ENCODE measurements at regions not wholly inside any gene's neighbourhood (a gene's known extent, or its start where the extent isn't known, plus 50 kb on each side); places are given as distances from the start of the nearest gene placed in this dataset.

DNA sequence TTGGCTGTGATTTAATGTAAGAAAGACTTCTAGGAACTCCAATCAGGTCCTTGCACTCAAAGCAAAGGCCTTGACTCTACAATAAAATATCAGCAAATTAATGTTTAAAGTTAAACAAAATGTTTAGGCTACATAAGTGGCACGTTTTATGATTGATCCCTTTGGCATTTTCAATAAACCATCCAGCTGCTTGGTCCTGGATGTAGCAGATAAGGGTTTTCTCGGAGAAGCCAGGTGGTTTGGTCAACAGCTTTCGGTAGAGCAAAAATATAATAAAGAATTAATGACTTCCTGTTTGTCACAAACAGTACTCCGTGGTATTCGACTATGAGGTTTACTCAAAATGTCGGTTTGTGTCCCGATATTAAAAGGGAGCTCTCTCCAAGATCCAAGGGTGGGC is 95.8 kb downstream of the GEMIN8 start:
- no peak overlapping the region for H2AFZ ChIP-seq (ENCODE audit: low read length)
- H2AK5ac ChIP-seq (ENCODE audit: low read depth, low read length): no peak overlapping the region
- no peak overlapping the region for H4K8ac ChIP-seq (ENCODE audit: low read depth, low read length)
- H2BK12ac ChIP-seq (ENCODE audit: low read length): no peak overlapping the region
- H3K4ac ChIP-seq (ENCODE audit: low read length): no peak overlapping the region
- H3K9me3 ChIP-seq (replicated peaks in 1 of 2; ENCODE audit: control insufficient read depth in 2 of 2, insufficient read depth in 1 of 2, low read depth in 1 of 2, low read length in 2 of 2): peaks cover 0 to 7% of the 10 kb centered on the region in 2 donors
- H3K4me2 ChIP-seq (ENCODE audit: insufficient read depth, low read length, poor library complexity, severe bottlenecking): no peak overlapping the region
- no peak overlapping the region for H3K23ac ChIP-seq (ENCODE audit: low read depth, low read length, poor library complexity)
- no CpG with 5 or more reads among the region's 7 CpGs for WGBS, 2 donors (ENCODE audit: extremely low coverage in 2 of 2, insufficient read length in 2 of 2, insufficient replicate concordance in 1 of 2)
- H3K9ac ChIP-seq (ENCODE audit: low read depth, low read length, poor library complexity): no peak overlapping the region
- no peaks in the 10 kb centered on the region for H3K79me1 ChIP-seq (ENCODE audit: low read depth, low read length)
- DNase-seq (ENCODE audit: low spot score): no peak
- H3K18ac ChIP-seq (ENCODE audit: low read length): no peak overlapping the region
- no peak overlapping the region for H4K91ac ChIP-seq (ENCODE audit: low read depth, low read length, poor library complexity)
- H3K4me3 ChIP-seq (ENCODE audit: low read length in 2 of 2): no peak overlapping the region
- H3K27ac ChIP-seq (replicated peaks; ENCODE audit: low read length): no peak overlapping the region
- no peak overlapping the region for H2BK120ac ChIP-seq (ENCODE audit: low read depth, low read length)
- no peaks in the 10 kb centered on the region for H3K27me3 ChIP-seq (ENCODE audit: control insufficient read depth in 3 of 3, insufficient read depth in 3 of 3, low read depth in 1 of 3, low read length in 3 of 3)
- H3K14ac ChIP-seq (ENCODE audit: low read length): no peak overlapping the region
- no peak overlapping the region for H2BK5ac ChIP-seq (ENCODE audit: low read length)
- H3K4me1 ChIP-seq (ENCODE audit: control insufficient read depth in 2 of 2, insufficient read depth in 1 of 2, low read depth in 1 of 2, low read length in 2 of 2): peaks cover 2 to 5% of the 10 kb centered on the region in 2 donors
- H2BK15ac ChIP-seq (ENCODE audit: low read length): no peak overlapping the region
- peaks cover 0 to 67% of the 10 kb centered on the region in 2 donors for H3K36me3 ChIP-seq (replicated peaks in 1 of 2; ENCODE audit: control insufficient read depth in 2 of 2, insufficient read depth in 2 of 2, low read length in 2 of 2)

DNA sequence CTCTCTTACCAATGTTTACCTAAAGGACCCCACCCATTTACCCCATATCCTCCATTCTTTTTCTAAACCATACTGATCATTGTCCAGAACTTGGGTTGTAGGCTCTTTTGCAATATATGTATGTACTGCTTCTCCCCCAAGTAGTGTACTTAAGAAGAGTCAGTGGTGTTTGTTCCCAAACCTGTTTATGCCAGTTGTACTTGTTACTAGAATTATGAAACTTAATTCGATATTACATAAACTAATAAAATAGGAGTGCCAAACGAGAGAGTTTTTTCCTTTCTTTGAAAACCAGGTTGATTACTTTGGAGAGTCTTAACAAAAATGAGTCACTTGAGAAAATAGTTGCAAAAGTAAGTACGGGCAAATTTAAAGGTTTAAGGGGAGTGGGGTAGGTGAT is 96.3 kb downstream of the GEMIN8 start:
- Histone ChIP-seq H3K23ac (ENCODE audit: low read depth, low read length, poor library complexity) (no peak overlapping the region), H3K9ac (ENCODE audit: low read depth, low read length, poor library complexity) (no peak overlapping the region), H2BK120ac (ENCODE audit: low read depth, low read length) (no peak overlapping the region), H2AFZ (ENCODE audit: low read length) (no peak overlapping the region), H3K79me1 (ENCODE audit: low read depth, low read length) (no peaks in the 10 kb centered on the region), H3K18ac (ENCODE audit: low read length) (no peak overlapping the region), H3K36me3 (replicated peaks in 1 of 2; ENCODE audit: control insufficient read depth in 2 of 2, insufficient read depth in 2 of 2, low read length in 2 of 2) (peaks cover 0 to 71% of the 10 kb centered on the region in 2 donors), H2BK5ac (ENCODE audit: low read length) (no peak overlapping the region), H4K91ac (ENCODE audit: low read depth, low read length, poor library complexity) (no peak overlapping the region), H3K27ac (replicated peaks; ENCODE audit: low read length) (no peak overlapping the region), H3K4me1 (ENCODE audit: control insufficient read depth in 2 of 2, insufficient read depth in 1 of 2, low read depth in 1 of 2, low read length in 2 of 2) (peaks cover 4 to 5% of the 10 kb centered on the region in 2 donors), H2AK5ac (ENCODE audit: low read depth, low read length) (no peak overlapping the region), H3K27me3 (ENCODE audit: control insufficient read depth in 3 of 3, insufficient read depth in 3 of 3, low read depth in 1 of 3, low read length in 3 of 3) (no peaks in the 10 kb centered on the region), H4K8ac (ENCODE audit: low read depth, low read length) (no peak overlapping the region), H2BK15ac (ENCODE audit: low read length) (no peak overlapping the region), H3K4me2 (ENCODE audit: insufficient read depth, low read length, poor library complexity, severe bottlenecking) (no peak overlapping the region), H3K14ac (ENCODE audit: low read length) (no peak overlapping the region), H3K9me3 (replicated peaks in 1 of 2; ENCODE audit: control insufficient read depth in 2 of 2, insufficient read depth in 1 of 2, low read depth in 1 of 2, low read length in 2 of 2) (peaks cover 0 to 7% of the 10 kb centered on the region in 2 donors), H3K4ac (ENCODE audit: low read length) (no peak overlapping the region), H2BK12ac (ENCODE audit: low read length) (no peak overlapping the region), H3K4me3 (ENCODE audit: low read length in 2 of 2) (no peak overlapping the region)
- DNase-seq (ENCODE audit: low spot score): no peak
- no CpG with 5 or more reads among the region's 3 CpGs for WGBS, 2 donors (ENCODE audit: extremely low coverage in 2 of 2, insufficient read length in 2 of 2, insufficient replicate concordance in 1 of 2)

DNA sequence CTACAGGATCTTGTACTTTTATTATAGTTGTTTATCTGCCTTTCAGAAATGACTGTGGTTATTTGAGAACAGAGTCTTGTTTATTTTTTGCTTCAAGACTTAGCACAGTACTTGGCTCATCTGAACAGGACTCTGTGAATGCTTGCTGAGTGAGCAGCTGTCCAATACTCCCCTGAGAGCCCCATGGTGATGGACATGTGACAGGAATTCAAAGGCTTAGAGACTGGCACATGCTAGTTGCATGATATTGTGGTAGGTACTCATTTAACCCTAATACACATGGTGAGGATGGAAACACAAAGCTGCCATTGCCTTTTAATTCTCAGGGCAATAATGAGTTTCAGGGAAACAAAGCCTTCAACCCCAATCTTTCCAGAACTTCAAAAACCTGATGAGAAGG is 97.3 kb downstream of the GEMIN8 start:
- Histone ChIP-seq H3K18ac (ENCODE audit: low read length) (no peak overlapping the region), H2AK5ac (ENCODE audit: low read depth, low read length) (no peak overlapping the region), H2BK12ac (ENCODE audit: low read length) (no peak overlapping the region), H2BK5ac (ENCODE audit: low read length) (no peak overlapping the region), H3K9me3 (replicated peaks in 1 of 2; ENCODE audit: control insufficient read depth in 2 of 2, insufficient read depth in 1 of 2, low read depth in 1 of 2, low read length in 2 of 2) (peaks cover 0 to 7% of the 10 kb centered on the region in 2 donors), H4K8ac (ENCODE audit: low read depth, low read length) (no peak overlapping the region), H3K79me1 (ENCODE audit: low read depth, low read length) (no peaks in the 10 kb centered on the region), H3K14ac (ENCODE audit: low read length) (no peak overlapping the region), H3K9ac (ENCODE audit: low read depth, low read length, poor library complexity) (no peak overlapping the region), H3K4me2 (ENCODE audit: insufficient read depth, low read length, poor library complexity, severe bottlenecking) (no peak overlapping the region), H4K91ac (ENCODE audit: low read depth, low read length, poor library complexity) (no peak overlapping the region), H3K36me3 (replicated peaks in 1 of 2; ENCODE audit: control insufficient read depth in 2 of 2, insufficient read depth in 2 of 2, low read length in 2 of 2) (peaks cover 0 to 74% of the 10 kb centered on the region in 2 donors), H3K4ac (ENCODE audit: low read length) (no peak overlapping the region), H3K4me1 (ENCODE audit: control insufficient read depth in 2 of 2, insufficient read depth in 1 of 2, low read depth in 1 of 2, low read length in 2 of 2) (peaks cover 4 to 5% of the 10 kb centered on the region in 2 donors), H2BK120ac (ENCODE audit: low read depth, low read length) (no peak overlapping the region), H3K4me3 (ENCODE audit: low read length in 2 of 2) (no peak overlapping the region), H3K27me3 (ENCODE audit: control insufficient read depth in 3 of 3, insufficient read depth in 3 of 3, low read depth in 1 of 3, low read length in 3 of 3) (no peaks in the 10 kb centered on the region), H2AFZ (ENCODE audit: low read length) (no peak overlapping the region), H2BK15ac (ENCODE audit: low read length) (no peak overlapping the region), H3K23ac (ENCODE audit: low read depth, low read length, poor library complexity) (no peak overlapping the region), H3K27ac (replicated peaks; ENCODE audit: low read length) (no peak overlapping the region)
- DNase-seq (ENCODE audit: low spot score): no peak

DNA sequence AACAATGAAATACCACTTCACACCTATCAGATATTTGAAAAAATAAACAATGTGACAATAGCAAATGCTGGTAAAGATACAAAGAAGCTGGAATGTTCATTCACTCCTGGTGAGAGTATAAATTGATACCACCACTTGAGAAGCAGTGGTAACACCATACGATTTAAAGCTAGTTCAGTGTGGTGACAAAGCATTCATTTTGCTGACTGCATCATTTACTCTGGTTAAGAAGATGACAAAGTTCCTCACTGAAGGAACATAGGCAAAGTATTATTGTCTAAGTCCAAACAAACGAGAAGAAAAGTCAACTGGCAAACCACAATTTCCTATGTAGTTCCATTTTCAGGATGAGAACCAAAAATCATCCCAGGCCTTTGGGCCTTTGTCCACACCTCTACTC is 102.5 kb downstream of the GEMIN8 start:
- no peak overlapping the region for H2AK5ac ChIP-seq (ENCODE audit: low read depth, low read length)
- no peak overlapping the region for H3K4me3 ChIP-seq (ENCODE audit: low read length in 2 of 2)
- H2BK120ac ChIP-seq (ENCODE audit: low read depth, low read length): no peak overlapping the region
- H4K8ac ChIP-seq (ENCODE audit: low read depth, low read length): no peak overlapping the region
- DNase-seq (ENCODE audit: low spot score): no peak
- H3K27ac ChIP-seq (replicated peaks; ENCODE audit: low read length): no peak overlapping the region
- no peak overlapping the region for H2AFZ ChIP-seq (ENCODE audit: low read length)
- H2BK12ac ChIP-seq (ENCODE audit: low read length): no peak overlapping the region
- no peak overlapping the region for H3K4me2 ChIP-seq (ENCODE audit: insufficient read depth, low read length, poor library complexity, severe bottlenecking)
- H3K79me1 ChIP-seq (ENCODE audit: low read depth, low read length): no peaks in the 10 kb centered on the region
- H3K27me3 ChIP-seq (ENCODE audit: control insufficient read depth in 3 of 3, insufficient read depth in 3 of 3, low read depth in 1 of 3, low read length in 3 of 3): no peaks in the 10 kb centered on the region
- H3K36me3 ChIP-seq (replicated peaks in 1 of 2; ENCODE audit: control insufficient read depth in 2 of 2, insufficient read depth in 2 of 2, low read length in 2 of 2): peaks cover 0 to 64% of the 10 kb centered on the region in 2 donors
- H3K14ac ChIP-seq (ENCODE audit: low read length): no peak overlapping the region
- H3K4me1 ChIP-seq (ENCODE audit: control insufficient read depth in 2 of 2, insufficient read depth in 1 of 2, low read depth in 1 of 2, low read length in 2 of 2): peaks cover 0 to 3% of the 10 kb centered on the region in 2 donors
- H2BK5ac ChIP-seq (ENCODE audit: low read length): no peak overlapping the region
- no peak overlapping the region for H4K91ac ChIP-seq (ENCODE audit: low read depth, low read length, poor library complexity)
- no peak overlapping the region for H3K23ac ChIP-seq (ENCODE audit: low read depth, low read length, poor library complexity)
- H3K9ac ChIP-seq (ENCODE audit: low read depth, low read length, poor library complexity): no peak overlapping the region
- H3K9me3 ChIP-seq (replicated peaks in 1 of 2; ENCODE audit: control insufficient read depth in 2 of 2, insufficient read depth in 1 of 2, low read depth in 1 of 2, low read length in 2 of 2): peaks cover 0 to 7% of the 10 kb centered on the region in 2 donors
- WGBS, 2 donors (ENCODE audit: extremely low coverage in 2 of 2, insufficient read length in 2 of 2, insufficient replicate concordance in 1 of 2): no CpG with 5 or more reads among the region's 2 CpGs
- no peak overlapping the region for H3K18ac ChIP-seq (ENCODE audit: low read length)
- no peak overlapping the region for H2BK15ac ChIP-seq (ENCODE audit: low read length)
- no peak overlapping the region for H3K4ac ChIP-seq (ENCODE audit: low read length)

Measured in neuronal stem cell (in vitro differentiated cells).